Prostate gland (tissue), 2 donors: ENCODE measurements at regions not wholly inside any gene's neighbourhood (a gene's known extent, or its start where the extent isn't known, plus 50 kb on each side); places are given as distances from the start of the nearest gene placed in this dataset.

ENCODE experiments used
- POLR2AphosphoS5 ChIP-seq: sonication (generic); formaldehyde crosslinking; IDR thresholded peaks from one replicate; pipeline ENCODE4 v1.6.1; 2017; ENCODE audit warnings: antibody characterized with exemption
- TF ChIP-seq, protein P1 (sequence below), 4 experiments: fragments of 200-600 bp in 2 of 4; fragments of 450-650 bp in 2 of 4; sonication (generic) in 2 of 4; IDR thresholded peaks; 1 replicate in 3 of 4; 2 replicates in 1 of 4; pipeline ENCODE4 v1.5.1; 2016 to 2019; ENCODE audit warnings: antibody characterized with exemption in 4 of 4, mild to moderate bottlenecking in 2 of 4, moderate library complexity in 2 of 4

DNA sequence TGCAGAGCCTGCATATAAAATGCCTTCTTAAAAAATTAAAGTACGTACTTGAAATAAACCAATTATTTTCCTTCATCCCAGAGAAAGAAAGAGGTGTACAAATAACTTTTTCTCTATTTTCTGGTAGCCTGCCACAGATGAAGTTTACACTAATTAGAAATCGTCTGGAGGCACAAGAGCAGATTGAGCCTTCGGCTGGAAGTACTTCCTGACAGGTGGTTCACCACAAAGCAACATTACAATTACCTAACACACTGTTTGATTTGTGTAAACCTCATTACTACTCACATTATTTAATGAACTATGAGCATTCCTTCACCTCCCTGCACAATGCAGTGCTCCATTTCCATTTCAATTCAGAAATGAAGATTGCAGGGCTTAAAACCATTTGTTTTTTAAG, 856.1 kb downstream of the SI start:
- TF ChIP-seq, protein P1, sequence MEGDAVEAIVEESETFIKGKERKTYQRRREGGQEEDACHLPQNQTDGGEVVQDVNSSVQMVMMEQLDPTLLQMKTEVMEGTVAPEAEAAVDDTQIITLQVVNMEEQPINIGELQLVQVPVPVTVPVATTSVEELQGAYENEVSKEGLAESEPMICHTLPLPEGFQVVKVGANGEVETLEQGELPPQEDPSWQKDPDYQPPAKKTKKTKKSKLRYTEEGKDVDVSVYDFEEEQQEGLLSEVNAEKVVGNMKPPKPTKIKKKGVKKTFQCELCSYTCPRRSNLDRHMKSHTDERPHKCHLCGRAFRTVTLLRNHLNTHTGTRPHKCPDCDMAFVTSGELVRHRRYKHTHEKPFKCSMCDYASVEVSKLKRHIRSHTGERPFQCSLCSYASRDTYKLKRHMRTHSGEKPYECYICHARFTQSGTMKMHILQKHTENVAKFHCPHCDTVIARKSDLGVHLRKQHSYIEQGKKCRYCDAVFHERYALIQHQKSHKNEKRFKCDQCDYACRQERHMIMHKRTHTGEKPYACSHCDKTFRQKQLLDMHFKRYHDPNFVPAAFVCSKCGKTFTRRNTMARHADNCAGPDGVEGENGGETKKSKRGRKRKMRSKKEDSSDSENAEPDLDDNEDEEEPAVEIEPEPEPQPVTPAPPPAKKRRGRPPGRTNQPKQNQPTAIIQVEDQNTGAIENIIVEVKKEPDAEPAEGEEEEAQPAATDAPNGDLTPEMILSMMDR (IDR thresholded peaks at IDR 0.05) = no peak
- no peak for TF ChIP-seq POLR2AphosphoS5
